HG03139 (cell line): ENCODE measurements at regions not wholly inside any gene's neighbourhood (a gene's known extent, or its start where the extent isn't known, plus 50 kb on each side); places are given as distances from the start of the nearest gene placed in this dataset.

Source experiments
- ATAC-seq: cut with Tn5 transposase; IDR thresholded peaks from one replicate; pipeline ENCODE4 v1.9.1; 2021; ENCODE audit not compliant: unreplicated experiment

- no peak for ATAC-seq
Measured at GRCh38 chr12:66848967-66849366, 170.1 kb upstream of the GRIP1 start.

GRCh38 chr12:66851134-66851533 is 172.3 kb upstream of the GRIP1 start:
- no peak for ATAC-seq

- ATAC-seq = no peak
Measured at GRCh38 chr12:66852091-66852490, 173.2 kb upstream of the GRIP1 start.

- ATAC-seq = no peak
Measured at GRCh38 chr12:66852765-66853164, 173.9 kb upstream of the GRIP1 start.

- ATAC-seq = no peak
Measured at GRCh38 chr12:66859751-66860440, 181.0 kb upstream of the GRIP1 start.

GRCh38 chr12:66860752-66861750 is 182.2 kb upstream of the GRIP1 start:
- peak; percentile 76 for ATAC-seq

GRCh38 chr12:66862356-66862985 is 183.6 kb upstream of the GRIP1 start:
- ATAC-seq = no peak

DNA sequence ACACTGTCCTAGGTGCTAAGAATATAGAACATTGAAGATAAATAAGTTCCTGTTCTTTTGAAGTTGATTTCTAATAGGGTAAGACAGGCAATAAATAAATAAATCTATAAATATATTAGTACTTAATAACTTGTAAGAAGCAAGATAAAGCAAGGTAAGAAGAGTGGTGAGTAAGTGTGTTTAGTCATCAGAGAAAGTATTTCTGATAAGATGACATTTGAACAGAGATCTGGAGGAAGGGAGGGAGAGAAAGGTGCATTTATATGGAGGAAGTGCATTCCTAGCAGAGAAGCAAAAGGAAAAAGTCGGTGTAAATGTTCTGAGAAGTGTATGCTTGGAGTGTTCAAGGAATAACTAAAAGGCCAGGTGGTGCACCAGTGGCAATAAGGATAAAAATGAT is 184.4 kb upstream of the GRIP1 start:
- no peak for ATAC-seq

- ATAC-seq = no peak
Measured at GRCh38 chr12:66877925-66878324, 199.0 kb upstream of the GRIP1 start.

GRCh38 chr12:66879409-66879808 is 200.5 kb upstream of the GRIP1 start:
- no peak for ATAC-seq

- ATAC-seq = no peak
Measured at GRCh38 chr12:66881386-66881785, 202.5 kb upstream of the GRIP1 start.

GRCh38 chr12:66884091-66884490 is 205.2 kb upstream of the GRIP1 start:
- no peak for ATAC-seq

DNA sequence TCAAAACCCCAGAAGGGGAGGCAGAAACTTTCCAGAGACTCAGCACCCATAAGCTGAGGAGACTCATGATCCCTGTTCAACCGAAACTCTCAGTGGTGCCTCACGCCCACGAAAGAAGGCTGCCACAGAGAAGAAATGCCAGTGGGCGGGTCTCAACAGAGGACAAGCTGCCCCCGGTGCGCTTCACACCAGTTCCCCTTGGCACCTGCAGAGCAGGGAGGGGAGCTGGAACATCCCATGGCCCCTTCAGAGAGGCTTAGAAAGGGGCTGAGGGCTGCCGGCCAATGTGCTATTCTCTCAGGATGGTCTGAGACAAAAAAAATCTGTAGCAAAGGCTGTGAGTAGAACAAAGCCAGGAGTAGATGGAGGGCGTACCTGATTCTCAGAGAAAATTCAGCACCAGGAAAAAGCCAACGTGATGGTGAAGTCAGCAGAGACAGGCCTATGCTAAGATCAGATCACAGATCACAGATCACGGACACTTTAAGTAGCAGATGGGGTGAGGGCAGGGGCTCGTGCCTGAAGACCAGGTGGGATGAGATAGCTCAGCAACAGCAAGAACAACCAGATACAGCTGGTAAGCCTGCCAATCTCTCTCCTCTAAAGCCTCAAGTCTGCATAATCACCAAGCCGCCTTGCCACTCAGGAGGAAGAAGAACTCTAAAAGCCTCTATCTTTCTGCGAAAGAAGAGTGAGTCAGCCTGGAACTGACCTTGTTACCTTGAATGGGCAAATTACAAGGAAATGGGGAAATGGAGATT is 206.4 kb upstream of the GRIP1 start:
- ATAC-seq = no peak

DNA sequence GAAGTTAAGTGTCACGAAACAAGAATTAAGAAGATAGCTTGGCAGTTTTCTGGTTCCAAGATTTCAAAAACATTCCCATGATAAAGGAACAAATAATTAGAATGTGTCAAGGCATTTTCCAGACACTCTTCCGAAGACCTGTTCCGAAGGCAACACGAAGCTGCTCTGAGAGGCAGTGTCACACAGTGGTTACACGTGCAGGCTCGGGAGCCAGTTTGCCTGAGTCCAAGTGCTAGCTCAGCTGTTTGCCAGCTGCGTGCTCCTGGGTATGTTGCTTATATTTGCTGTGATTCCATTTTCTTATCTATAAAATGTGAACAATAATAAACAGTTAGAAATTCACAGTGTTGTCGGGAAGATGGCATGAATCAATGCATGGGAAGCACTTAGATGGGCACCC is 217.9 kb upstream of the GRIP1 start:
- ATAC-seq = no peak

GRCh38 chr12:66898700-66899469 is 220.0 kb upstream of the GRIP1 start:
- ATAC-seq = no peak

DNA sequence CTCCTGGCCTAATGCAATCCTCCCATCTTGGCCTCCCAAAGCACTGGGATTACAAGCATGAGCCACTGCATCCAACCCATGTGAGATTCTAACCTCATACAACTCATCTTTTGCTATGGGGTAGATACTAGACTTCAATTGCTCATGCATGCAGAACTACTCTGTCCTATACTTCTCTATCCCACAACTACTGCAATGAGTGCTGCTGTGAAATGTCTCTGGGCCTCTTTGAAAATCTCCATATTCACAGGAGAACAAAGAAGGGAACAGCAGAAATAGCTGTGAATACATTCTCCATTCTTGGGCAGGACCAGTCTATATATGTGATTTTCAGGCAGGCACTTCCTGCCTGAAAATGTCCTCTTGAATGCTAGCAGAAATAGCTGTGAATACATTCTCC is 220.7 kb upstream of the GRIP1 start:
- ATAC-seq = no peak

DNA sequence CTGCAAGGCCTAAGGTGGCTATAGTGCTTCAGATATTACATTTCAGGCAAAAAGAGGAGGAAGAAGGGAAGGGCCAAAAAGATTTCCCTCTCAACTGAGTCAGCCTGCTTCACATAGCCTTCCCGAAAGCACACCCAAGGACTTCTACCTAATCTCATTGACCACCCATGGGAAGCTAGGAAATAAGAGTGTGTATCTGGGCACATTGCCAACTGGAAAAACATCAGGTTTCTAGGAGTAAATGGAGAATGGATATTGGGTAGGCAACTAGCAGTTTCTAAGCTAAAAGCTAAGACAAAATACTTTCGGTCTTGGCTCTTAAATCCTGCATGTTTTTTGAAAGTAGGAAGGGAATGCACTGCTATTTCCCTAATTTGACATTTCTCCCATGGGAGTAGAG is 221.7 kb upstream of the GRIP1 start:
- ATAC-seq = no peak

DNA sequence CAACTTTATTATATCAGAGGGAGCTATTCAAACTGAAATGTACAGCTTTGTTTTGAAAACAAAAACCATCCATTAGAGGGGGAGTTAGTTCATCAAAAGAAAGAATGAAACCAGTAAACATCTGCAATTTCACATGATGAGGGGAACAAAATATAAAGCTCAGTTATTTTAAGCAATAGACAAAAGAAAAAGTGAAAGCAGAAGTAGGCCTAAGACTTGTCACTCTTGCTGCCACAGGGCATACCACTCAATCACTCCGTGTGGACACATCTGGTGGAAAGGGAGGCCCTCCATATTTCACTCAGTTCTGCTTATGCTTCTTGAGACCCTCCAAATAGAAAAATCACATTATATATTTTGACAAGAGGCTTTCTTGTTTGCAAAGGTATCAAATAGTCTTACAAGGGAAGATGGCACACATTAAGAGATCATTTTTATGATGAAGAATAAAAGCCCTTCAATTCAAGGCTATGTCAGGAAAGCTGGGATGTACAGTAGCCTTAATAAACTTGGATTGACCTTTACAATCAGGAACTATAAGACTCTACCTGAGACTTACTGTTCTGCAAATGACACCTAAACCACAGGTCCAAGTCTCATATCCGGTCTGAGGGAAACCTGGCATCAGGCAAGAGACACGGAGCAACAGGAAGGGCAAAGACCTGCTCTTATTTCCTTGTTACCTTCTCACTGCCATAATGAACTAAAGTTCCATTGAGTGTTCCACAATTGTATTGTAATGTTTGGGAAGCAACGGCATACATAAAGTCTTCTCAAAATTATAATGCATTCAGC is 222.5 kb upstream of the GRIP1 start:
- peak; percentile 86 for ATAC-seq

- ATAC-seq = no peak
Measured at GRCh38 chr12:66902020-66902419, 223.1 kb upstream of the GRIP1 start.
